ENCODE measurements at regions not wholly inside any gene's neighbourhood (a gene's known extent, or its start where the extent isn't known, plus 50 kb on each side); places are given as distances from the start of the nearest gene placed in this dataset.

GRCh38 chr9:19552282-19553105, 143.7 kb downstream of the ACER2 start:
- no peak for TF ChIP-seq CTCF (IDR thresholded peaks at IDR 0.05)
- TF ChIP-seq EZH2 (IDR thresholded peaks at IDR 0.05), result no peak
- TF ChIP-seq EZH2phosphoT487 (IDR thresholded peaks at IDR 0.05), result no peak
